ENCODE measurements at regions not wholly inside any gene's neighbourhood (a gene's known extent, or its start where the extent isn't known, plus 50 kb on each side); places are given as distances from the start of the nearest gene placed in this dataset.

DNA sequence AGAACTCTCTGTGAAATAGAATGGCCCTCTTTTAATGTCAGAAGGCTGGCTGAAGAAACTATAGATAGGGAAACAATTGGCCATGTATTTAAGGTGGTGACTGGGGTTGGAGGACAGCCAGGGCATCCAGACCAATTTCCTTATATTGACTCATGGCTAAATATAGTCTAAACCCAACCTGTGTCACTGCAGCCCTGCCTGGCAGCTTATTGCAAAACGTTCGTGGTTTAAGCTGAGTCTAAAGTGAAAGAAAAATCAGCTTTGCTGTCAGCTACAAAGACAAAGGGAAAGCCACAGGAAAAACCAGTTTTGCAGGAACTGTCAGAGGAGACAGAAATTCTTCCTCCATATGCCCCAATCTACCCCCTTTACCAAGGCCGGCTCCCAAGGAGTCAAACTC lies 902.8 kb upstream of the NDST4 start (continued):
- TF ChIP-seq, protein P1, sequence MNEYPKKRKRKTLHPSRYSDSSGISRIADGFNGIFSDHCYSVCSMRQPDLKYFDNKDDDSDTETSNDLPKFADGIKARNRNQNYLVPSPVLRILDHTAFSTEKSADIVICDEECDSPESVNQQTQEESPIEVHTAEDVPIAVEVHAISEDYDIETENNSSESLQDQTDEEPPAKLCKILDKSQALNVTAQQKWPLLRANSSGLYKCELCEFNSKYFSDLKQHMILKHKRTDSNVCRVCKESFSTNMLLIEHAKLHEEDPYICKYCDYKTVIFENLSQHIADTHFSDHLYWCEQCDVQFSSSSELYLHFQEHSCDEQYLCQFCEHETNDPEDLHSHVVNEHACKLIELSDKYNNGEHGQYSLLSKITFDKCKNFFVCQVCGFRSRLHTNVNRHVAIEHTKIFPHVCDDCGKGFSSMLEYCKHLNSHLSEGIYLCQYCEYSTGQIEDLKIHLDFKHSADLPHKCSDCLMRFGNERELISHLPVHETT (CRISPR knock-in tag; conservative IDR thresholded peaks at IDR 0.05), result no peak
- TF ChIP-seq, protein P2, sequence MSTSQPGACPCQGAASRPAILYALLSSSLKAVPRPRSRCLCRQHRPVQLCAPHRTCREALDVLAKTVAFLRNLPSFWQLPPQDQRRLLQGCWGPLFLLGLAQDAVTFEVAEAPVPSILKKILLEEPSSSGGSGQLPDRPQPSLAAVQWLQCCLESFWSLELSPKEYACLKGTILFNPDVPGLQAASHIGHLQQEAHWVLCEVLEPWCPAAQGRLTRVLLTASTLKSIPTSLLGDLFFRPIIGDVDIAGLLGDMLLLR (CRISPR knock-in tag; IDR thresholded peaks at IDR 0.05), result no peak
- TF ChIP-seq, protein P3, sequence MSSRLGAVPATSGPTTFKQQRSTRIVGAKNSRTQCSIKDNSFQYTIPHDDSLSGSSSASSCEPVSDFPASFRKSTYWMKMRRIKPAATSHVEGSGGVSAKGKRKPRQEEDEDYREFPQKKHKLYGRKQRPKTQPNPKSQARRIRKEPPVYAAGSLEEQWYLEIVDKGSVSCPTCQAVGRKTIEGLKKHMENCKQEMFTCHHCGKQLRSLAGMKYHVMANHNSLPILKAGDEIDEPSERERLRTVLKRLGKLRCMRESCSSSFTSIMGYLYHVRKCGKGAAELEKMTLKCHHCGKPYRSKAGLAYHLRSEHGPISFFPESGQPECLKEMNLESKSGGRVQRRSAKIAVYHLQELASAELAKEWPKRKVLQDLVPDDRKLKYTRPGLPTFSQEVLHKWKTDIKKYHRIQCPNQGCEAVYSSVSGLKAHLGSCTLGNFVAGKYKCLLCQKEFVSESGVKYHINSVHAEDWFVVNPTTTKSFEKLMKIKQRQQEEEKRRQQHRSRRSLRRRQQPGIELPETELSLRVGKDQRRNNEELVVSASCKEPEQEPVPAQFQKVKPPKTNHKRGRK (CRISPR knock-in tag; IDR thresholded peaks at IDR 0.05), result no peak
- TF ChIP-seq TGIF2 (CRISPR knock-in tag; IDR thresholded peaks at IDR 0.05), result no peak
- TF ChIP-seq NFKB2 (CRISPR knock-in tag; IDR thresholded peaks at IDR 0.05; ENCODE audit: borderline replicate concordance), result no peak
- TF ChIP-seq, protein P4, sequence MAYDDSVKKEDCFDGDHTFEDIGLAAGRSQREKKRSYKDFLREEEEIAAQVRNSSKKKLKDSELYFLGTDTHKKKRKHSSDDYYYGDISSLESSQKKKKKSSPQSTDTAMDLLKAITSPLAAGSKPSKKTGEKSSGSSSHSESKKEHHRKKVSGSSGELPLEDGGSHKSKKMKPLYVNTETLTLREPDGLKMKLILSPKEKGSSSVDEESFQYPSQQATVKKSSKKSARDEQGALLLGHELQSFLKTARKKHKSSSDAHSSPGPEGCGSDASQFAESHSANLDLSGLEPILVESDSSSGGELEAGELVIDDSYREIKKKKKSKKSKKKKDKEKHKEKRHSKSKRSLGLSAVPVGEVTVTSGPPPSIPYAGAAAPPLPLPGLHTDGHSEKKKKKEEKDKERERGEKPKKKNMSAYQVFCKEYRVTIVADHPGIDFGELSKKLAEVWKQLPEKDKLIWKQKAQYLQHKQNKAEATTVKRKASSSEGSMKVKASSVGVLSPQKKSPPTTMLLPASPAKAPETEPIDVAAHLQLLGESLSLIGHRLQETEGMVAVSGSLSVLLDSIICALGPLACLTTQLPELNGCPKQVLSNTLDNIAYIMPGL (CRISPR knock-in tag; IDR thresholded peaks at IDR 0.05; ENCODE audit: borderline replicate concordance in 1 of 2, low read depth in 1 of 2), result no peak

DNA sequence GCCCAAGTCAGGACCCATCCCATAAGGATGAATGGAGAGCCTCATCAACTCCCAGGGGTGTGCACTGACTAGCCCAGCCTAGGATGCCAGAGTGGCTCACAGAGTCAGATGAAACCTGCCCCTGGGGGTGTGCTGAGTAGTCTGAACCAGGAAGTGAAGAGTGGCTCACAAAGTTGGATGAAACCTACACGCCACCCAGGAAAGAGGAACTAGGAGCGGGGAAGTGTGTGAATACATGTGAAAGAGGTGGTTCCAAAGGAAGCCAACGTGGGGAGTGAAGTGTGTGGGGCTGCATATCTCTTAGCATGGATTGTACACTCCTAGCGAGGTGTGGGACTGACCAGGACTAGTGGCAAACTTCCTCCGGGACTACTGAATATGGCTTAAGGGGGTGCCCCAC lies 902.1 kb upstream of the NDST4 start:
- BruUV-seq (replicated peaks), result no TSS peak
- Histone ChIP-seq H3K4me3 (replicated peaks in 1 of 3; ENCODE audit: insufficient read depth in 1 of 3, low read depth in 2 of 3, low read length in 3 of 3) (no peak overlapping the region), H3K79me2 (ENCODE audit: insufficient read depth, low read length) (no peaks in the 10 kb centered on the region), H4K20me1 (ENCODE audit: insufficient read depth, low read length) (no peaks in the 10 kb centered on the region), H3K36me3 (replicated peaks in 1 of 2; ENCODE audit: control insufficient read depth in 1 of 2, insufficient read depth in 2 of 2, low read length in 2 of 2) (no peaks in the 10 kb centered on the region), H3K9ac (ENCODE audit: insufficient read depth, low read depth, low read length) (no peak overlapping the region), H3K27ac (ENCODE audit: extremely low read length, insufficient read depth, low read length) (no peak overlapping the region), H3K4me2 (ENCODE audit: low read depth, low read length) (no peak overlapping the region), H3K4me1 (ENCODE audit: insufficient read depth, low read length) (no peaks in the 10 kb centered on the region), H2AFZ (ENCODE audit: low read length) (no peak overlapping the region), H3K27me3 (ENCODE audit: control insufficient read depth in 1 of 2, insufficient read depth in 2 of 2, low read length in 2 of 2) (no peaks in the 10 kb centered on the region), H3K9me3 (ENCODE audit: low read length) (peaks cover 77% of the 10 kb centered on the region)
- ATAC-seq (no peak), DNase-seq (ENCODE audit: low spot score) (no peak), FAIRE-seq (no peak)
- in situ Hi-C loops (cut with HindIII; ENCODE audit: extremely low pct_ligation_motif_present, low pct_unique_long_range_greater_than_20kb) (no loop called here), intact Hi-C loops (cut with micrococcal nuclease; ENCODE audit: unreplicated experiment) (no loop called here)
- ChIA-PET POLR2A (no interaction called here), CTCF (ENCODE audit: low intra/inter-chr PET ratio, low total read pairs) (no interaction called here)
- 17% methylated on average over 5 of the region's 5 CpGs for WGBS (ENCODE audit: low lambda C conversion rate)
- TF ChIP-seq ZNF83 (CRISPR knock-in tag; IDR thresholded peaks at IDR 0.05; ENCODE audit: borderline replicate concordance), result no peak
- no peak for TF ChIP-seq ZMAT3 (CRISPR knock-in tag; conservative IDR thresholded peaks at IDR 0.05)
- TF ChIP-seq ZNF510 (CRISPR knock-in tag; IDR thresholded peaks at IDR 0.05; ENCODE audit: low read depth), result no peak
- no peak for TF ChIP-seq ZNF790 (CRISPR knock-in tag; IDR thresholded peaks at IDR 0.05; ENCODE audit: borderline replicate concordance)
- no peak for TF ChIP-seq ZC3H13 (CRISPR knock-in tag; IDR thresholded peaks at IDR 0.05)
- no peak for TF ChIP-seq SIN3A (IDR thresholded peaks at IDR 0.05; ENCODE audit: borderline replicate concordance, low read depth, low read length)
- TF ChIP-seq NFKB2 (CRISPR knock-in tag; IDR thresholded peaks at IDR 0.05; ENCODE audit: borderline replicate concordance), result no peak
- TF ChIP-seq NFYC (CRISPR knock-in tag; IDR thresholded peaks at IDR 0.05), result no peak
- TF ChIP-seq, protein P5, sequence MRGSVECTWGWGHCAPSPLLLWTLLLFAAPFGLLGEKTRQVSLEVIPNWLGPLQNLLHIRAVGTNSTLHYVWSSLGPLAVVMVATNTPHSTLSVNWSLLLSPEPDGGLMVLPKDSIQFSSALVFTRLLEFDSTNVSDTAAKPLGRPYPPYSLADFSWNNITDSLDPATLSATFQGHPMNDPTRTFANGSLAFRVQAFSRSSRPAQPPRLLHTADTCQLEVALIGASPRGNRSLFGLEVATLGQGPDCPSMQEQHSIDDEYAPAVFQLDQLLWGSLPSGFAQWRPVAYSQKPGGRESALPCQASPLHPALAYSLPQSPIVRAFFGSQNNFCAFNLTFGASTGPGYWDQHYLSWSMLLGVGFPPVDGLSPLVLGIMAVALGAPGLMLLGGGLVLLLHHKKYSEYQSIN (CRISPR knock-in tag; IDR thresholded peaks at IDR 0.05; ENCODE audit: borderline replicate concordance), result no peak

All from HepG2 (cell line).